MCF 10A (cell line): ENCODE measurements at regions not wholly inside any gene's neighbourhood (a gene's known extent, or its start where the extent isn't known, plus 50 kb on each side); places are given as distances from the start of the nearest gene placed in this dataset.

Experiments used
- BruUV-seq: library from RNA; stranded (reverse); fragments of 400-500 nt; replicated peaks from 2 replicates; lab custom pipeline; 2021; lab: Mats Ljungman, UMichigan
- CTCF ChIA-PET: fragments of 300-600 bp; sonication (Branson Sonifier 250); formaldehyde crosslinking; extraction: SDS; loops from one replicate; lab custom pipeline; 2021; ENCODE audit warnings: antibody characterized with exemption, inconsistent platforms; lab: Yijun Ruan, JAX
- POLR2A ChIA-PET: fragments of 300-600, 350-650 bp; sonication (Branson Sonifier 250); formaldehyde crosslinking; extraction: SDS; loops from one replicate; lab custom pipeline; 2020; ENCODE audit warnings: antibody characterized with exemption, inconsistent platforms; lab: Yijun Ruan, JAX
- DNase-seq: peaks from one replicate; pipeline ENCODE4 v3.0.0-alpha.2; 2018; ENCODE audit not compliant: unreplicated experiment
- H3K27ac Mint-ChIP-seq: one replicate; pipeline ENCODE4 v1.8.0; 2022; ENCODE audit warnings: mild to moderate bottlenecking, low read depth, mixed read lengths; ENCODE audit not compliant: unreplicated experiment
- H3K27me3 Mint-ChIP-seq: one replicate; pipeline ENCODE4 v1.8.0; 2022; ENCODE audit warnings: mixed read lengths; ENCODE audit not compliant: insufficient read depth, unreplicated experiment
- H3K36me3 Mint-ChIP-seq: one replicate; pipeline ENCODE4 v1.8.0; 2022; ENCODE audit warnings: mild to moderate bottlenecking, moderate library complexity, mixed read lengths; ENCODE audit not compliant: insufficient read depth, unreplicated experiment
- H3K4me1 Mint-ChIP-seq: one replicate; pipeline ENCODE4 v1.8.0; 2022; ENCODE audit warnings: mixed read lengths; ENCODE audit not compliant: insufficient read depth, unreplicated experiment
- H3K4me3 Mint-ChIP-seq: one replicate; pipeline ENCODE4 v1.8.0; 2022; ENCODE audit warnings: mild to moderate bottlenecking, moderate library complexity, mixed read lengths; ENCODE audit not compliant: unreplicated experiment
- H3K9me3 Mint-ChIP-seq: one replicate; pipeline ENCODE4 v1.8.0; 2022; ENCODE audit warnings: mixed read lengths; ENCODE audit not compliant: unreplicated experiment
- CTCF ChIP-seq: fragments of 200-600 bp; IDR thresholded peaks from one replicate; pipeline ENCODE4 v1.8.0; 2022; ENCODE audit warnings: antibody characterized with exemption, mild to moderate bottlenecking; ENCODE audit not compliant: unreplicated experiment
- intact Hi-C: fragments of 100-400 bp; cut with micrococcal nuclease; formaldehyde crosslinking; loops from 2 replicates; pipeline ENCODE4 v1.14.1; 2022

- CTCF ChIA-PET: interaction anchor here (0.6 to 1.0 kb wide), 3 partner anchors 23 to 772 kb away, joined by 3 to 5 read pairs (median 5); no protein-coding TSS in a partner anchor
- Mint-ChIP-seq H3K27me3 (peaks cover 95% of the 10 kb centered on the region), H3K4me3 (no peak overlapping the region), H3K4me1 (no peaks in the 10 kb centered on the region), H3K36me3 (peaks cover 8% of the 10 kb centered on the region), H3K9me3 (no peaks in the 10 kb centered on the region), H3K27ac (no peak overlapping the region)
- intact Hi-C loops: loop anchor here (1.0 kb wide), 2 partner anchors 650 to 736 kb away; no protein-coding TSS in a partner anchor
- POLR2A ChIA-PET: no interaction called here
- no TSS peak for BruUV-seq
- TF ChIP-seq CTCF: no peak
- DNase-seq: peak; percentile 41
Observed at GRCh38 chr4:174156239-174156826, 127.1 kb downstream of the FBXO8 start.

GRCh38 chr4:174154215-174154854 lies 129.1 kb downstream of the FBXO8 start:
- BruUV-seq: no TSS peak
- CTCF ChIA-PET: interaction anchor here (0.8 to 1.1 kb wide), 2 partner anchors 164 to 734 kb away, joined by 3 read pairs; no protein-coding TSS in a partner anchor

GRCh38 chr4:174152717-174153466 lies 130.6 kb downstream of the FBXO8 start:
- ChIA-PET POLR2A (interaction anchor here (0.8 to 1.1 kb wide), 2 partner anchors 15 to 17 kb away, joined by 3 to 4 read pairs; no protein-coding TSS in a partner anchor), CTCF (interaction anchor here (0.6 kb wide), 3 partner anchors 13 to 708 kb away, joined by 3 to 8 read pairs (median 4); no protein-coding TSS in a partner anchor)
- BruUV-seq: no TSS peak
- Mint-ChIP-seq H3K4me1 (no peaks in the 10 kb centered on the region), H3K9me3 (no peaks in the 10 kb centered on the region), H3K27ac (no peak overlapping the region), H3K36me3 (no peaks in the 10 kb centered on the region), H3K27me3 (peaks cover 95% of the 10 kb centered on the region), H3K4me3 (no peak overlapping the region)
- intact Hi-C loops: no loop called here
- no peak for DNase-seq
- no peak for TF ChIP-seq CTCF

More at GRCh38 chr4:174154215-174154854, 129.1 kb downstream of the FBXO8 start:
- intact Hi-C loops: no loop called here
- peaks cover 95% of the 10 kb centered on the region for H3K27me3 Mint-ChIP-seq
- TF ChIP-seq CTCF: no peak
- no peak overlapping the region for H3K27ac Mint-ChIP-seq
- no peaks in the 10 kb centered on the region for H3K9me3 Mint-ChIP-seq
- H3K4me1 Mint-ChIP-seq: no peaks in the 10 kb centered on the region
- peak; percentile 37 for DNase-seq
- H3K4me3 Mint-ChIP-seq: no peak overlapping the region
- POLR2A ChIA-PET: interaction anchor here (1.1 kb wide), 1 partner anchor 819 kb away, joined by 3 read pairs; no protein-coding TSS in a partner anchor
- H3K36me3 Mint-ChIP-seq: no peaks in the 10 kb centered on the region

- ChIA-PET POLR2A (no interaction called here), CTCF (no interaction called here)
- TF ChIP-seq CTCF: no peak
- BruUV-seq: no TSS peak
- peaks cover 99% of the 10 kb centered on the region for H3K27me3 Mint-ChIP-seq
- no peak overlapping the region for H3K27ac Mint-ChIP-seq
- no peaks in the 10 kb centered on the region for H3K4me1 Mint-ChIP-seq
- DNase-seq: no peak
- intact Hi-C loops: no loop called here
- H3K9me3 Mint-ChIP-seq: no peaks in the 10 kb centered on the region
- H3K36me3 Mint-ChIP-seq: no peaks in the 10 kb centered on the region
- no peak overlapping the region for H3K4me3 Mint-ChIP-seq
Observed at GRCh38 chr4:174147863-174148262, 135.6 kb downstream of the FBXO8 start.
